Thyroid gland (tissue), 4 donors: ENCODE measurements at regions not wholly inside any gene's neighbourhood (a gene's known extent, or its start where the extent isn't known, plus 50 kb on each side); places are given as distances from the start of the nearest gene placed in this dataset.

ENCODE experiments used
- POLR2A ChIP-seq, 2 donors: fragments of 450-650 bp; IDR thresholded peaks; one replicate each; pipeline ENCODE4 v1.6.1; 2017; ENCODE audit warnings: antibody characterized with exemption in 2 of 2, mild to moderate bottlenecking in 2 of 2, moderate library complexity in 1 of 2
- TF ChIP-seq, protein P1 (sequence below), 6 experiments: fragments of 200-600 bp in 3 of 6; fragments of 450-650 bp in 3 of 6; sonication (generic) in 3 of 6; IDR thresholded peaks; one replicate each; pipeline ENCODE4 v1.5.1; 2016 to 2019; ENCODE audit warnings: antibody characterized with exemption in 6 of 6, mild to moderate bottlenecking in 2 of 6, inconsistent platforms in 1 of 6, moderate library complexity in 1 of 6

DNA sequence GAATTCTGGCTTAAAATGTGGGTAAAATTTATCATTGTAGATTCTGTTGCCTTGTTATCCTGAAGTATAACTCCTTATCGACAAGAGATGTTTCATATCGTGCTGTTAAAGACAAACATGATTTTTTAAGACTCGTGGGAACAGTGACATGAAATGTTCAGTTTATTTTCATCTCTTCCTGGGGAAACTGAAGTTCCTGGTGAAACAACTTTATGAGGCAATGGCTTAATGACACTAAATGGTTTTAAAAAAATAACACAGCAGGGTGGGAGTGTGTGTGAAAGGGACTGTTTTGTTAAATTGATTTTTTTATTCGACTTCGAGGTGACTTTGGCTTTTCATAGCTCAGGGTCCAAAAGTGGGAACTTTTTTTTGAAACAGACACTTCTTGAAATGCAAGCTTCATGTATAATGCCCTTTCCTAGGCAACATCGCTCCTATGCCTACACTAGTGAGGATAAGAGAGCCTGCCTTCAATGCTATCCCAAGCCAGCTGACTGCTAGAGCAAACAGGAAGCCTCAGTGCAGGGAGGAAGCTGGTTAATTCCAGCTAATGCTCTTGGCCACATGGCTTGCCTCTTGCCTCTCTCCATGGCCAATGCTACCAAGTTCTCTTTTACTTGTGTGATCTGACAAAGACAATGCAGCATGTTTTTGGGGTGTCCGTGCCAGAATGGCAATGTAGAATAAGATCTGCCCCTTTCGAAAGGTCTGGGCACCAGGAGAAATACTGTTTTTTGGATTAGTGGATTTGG is 57.8 kb downstream of the PABIR2 start:
- TF ChIP-seq, protein P1, sequence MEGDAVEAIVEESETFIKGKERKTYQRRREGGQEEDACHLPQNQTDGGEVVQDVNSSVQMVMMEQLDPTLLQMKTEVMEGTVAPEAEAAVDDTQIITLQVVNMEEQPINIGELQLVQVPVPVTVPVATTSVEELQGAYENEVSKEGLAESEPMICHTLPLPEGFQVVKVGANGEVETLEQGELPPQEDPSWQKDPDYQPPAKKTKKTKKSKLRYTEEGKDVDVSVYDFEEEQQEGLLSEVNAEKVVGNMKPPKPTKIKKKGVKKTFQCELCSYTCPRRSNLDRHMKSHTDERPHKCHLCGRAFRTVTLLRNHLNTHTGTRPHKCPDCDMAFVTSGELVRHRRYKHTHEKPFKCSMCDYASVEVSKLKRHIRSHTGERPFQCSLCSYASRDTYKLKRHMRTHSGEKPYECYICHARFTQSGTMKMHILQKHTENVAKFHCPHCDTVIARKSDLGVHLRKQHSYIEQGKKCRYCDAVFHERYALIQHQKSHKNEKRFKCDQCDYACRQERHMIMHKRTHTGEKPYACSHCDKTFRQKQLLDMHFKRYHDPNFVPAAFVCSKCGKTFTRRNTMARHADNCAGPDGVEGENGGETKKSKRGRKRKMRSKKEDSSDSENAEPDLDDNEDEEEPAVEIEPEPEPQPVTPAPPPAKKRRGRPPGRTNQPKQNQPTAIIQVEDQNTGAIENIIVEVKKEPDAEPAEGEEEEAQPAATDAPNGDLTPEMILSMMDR (IDR thresholded peaks at IDR 0.05), result no peak
- no peak for TF ChIP-seq POLR2A (IDR thresholded peaks at IDR 0.05)
